ENCODE measurements at regions not wholly inside any gene's neighbourhood (a gene's known extent, or its start where the extent isn't known, plus 50 kb on each side); places are given as distances from the start of the nearest gene placed in this dataset.

DNA sequence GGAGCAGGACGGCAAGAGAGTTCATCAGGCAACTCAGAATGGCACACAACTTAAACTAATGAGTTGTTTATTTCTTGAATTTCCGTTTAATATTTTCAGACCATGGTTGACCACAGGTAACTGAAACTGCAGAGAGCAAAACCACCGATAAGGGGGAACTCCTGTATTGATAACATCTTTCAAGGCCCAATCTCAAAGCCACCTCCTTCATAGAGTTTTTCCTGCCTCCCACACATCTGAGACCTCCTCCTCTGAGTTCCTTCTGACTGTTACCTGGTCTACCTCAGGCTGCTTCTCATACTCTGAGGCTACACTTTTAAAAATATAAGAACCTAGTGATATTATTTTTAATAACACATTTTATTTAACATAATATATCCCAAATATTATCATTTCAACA lies 341.5 kb upstream of the NPVF start:
- TF ChIP-seq CTCF (IDR thresholded peaks at IDR 0.05; ENCODE audit: insufficient read depth, low read depth, low read length), result no peak
- TF ChIP-seq EZH2 (IDR thresholded peaks at IDR 0.05; ENCODE audit: insufficient read depth, low read length), result no peak

All from astrocyte (in vitro differentiated cells and primary cell).